ENCODE measurements at regions not wholly inside any gene's neighbourhood (a gene's known extent, or its start where the extent isn't known, plus 50 kb on each side); places are given as distances from the start of the nearest gene placed in this dataset.

- no peaks in the 10 kb centered on the region for H3K9me3 Mint-ChIP-seq
- no peaks in the 10 kb centered on the region for H3K4me1 Mint-ChIP-seq (ENCODE audit: low read depth)
- H3K27me3 Mint-ChIP-seq (ENCODE audit: low read depth) = peaks cover 3% of the 10 kb centered on the region
- no peak overlapping the region for H3K4me3 Mint-ChIP-seq
- no peaks in the 10 kb centered on the region for H3K36me3 Mint-ChIP-seq (ENCODE audit: low read depth)
- H3K27ac Mint-ChIP-seq = no peak overlapping the region
Measured at GRCh38 chr5:126338635-126339034, 84.6 kb upstream of the GRAMD2B start.

- Mint-ChIP-seq H3K27ac (no peak overlapping the region), H3K27me3 (ENCODE audit: low read depth) (peaks cover 7% of the 10 kb centered on the region), H3K4me1 (ENCODE audit: low read depth) (no peaks in the 10 kb centered on the region), H3K9me3 (no peaks in the 10 kb centered on the region), H3K36me3 (ENCODE audit: low read depth) (no peaks in the 10 kb centered on the region), H3K4me3 (no peak overlapping the region)
Measured at GRCh38 chr5:126339215-126339805, 83.9 kb upstream of the GRAMD2B start.

GRCh38 chr5:126341906-126342630, 81.1 kb upstream of the GRAMD2B start:
- no peaks in the 10 kb centered on the region for H3K4me1 Mint-ChIP-seq (ENCODE audit: low read depth)
- no peak overlapping the region for H3K27ac Mint-ChIP-seq
- H3K9me3 Mint-ChIP-seq = no peaks in the 10 kb centered on the region
- no peak overlapping the region for H3K4me3 Mint-ChIP-seq
- H3K36me3 Mint-ChIP-seq (ENCODE audit: low read depth) = no peaks in the 10 kb centered on the region
- peaks cover 16% of the 10 kb centered on the region for H3K27me3 Mint-ChIP-seq (ENCODE audit: low read depth)

- peaks cover 30% of the 10 kb centered on the region for H3K27me3 Mint-ChIP-seq (ENCODE audit: low read depth)
- H3K36me3 Mint-ChIP-seq (ENCODE audit: low read depth) = no peaks in the 10 kb centered on the region
- H3K27ac Mint-ChIP-seq = no peak overlapping the region
- no peak overlapping the region for H3K4me3 Mint-ChIP-seq
- H3K9me3 Mint-ChIP-seq = no peaks in the 10 kb centered on the region
- peaks cover 2% of the 10 kb centered on the region for H3K4me1 Mint-ChIP-seq (ENCODE audit: low read depth)
Measured at GRCh38 chr5:126348855-126349635, 74.2 kb upstream of the GRAMD2B start.

- Mint-ChIP-seq H3K27ac (no peak overlapping the region), H3K9me3 (no peaks in the 10 kb centered on the region), H3K4me1 (ENCODE audit: low read depth) (peaks cover 4% of the 10 kb centered on the region), H3K27me3 (ENCODE audit: low read depth) (peaks cover 19% of the 10 kb centered on the region), H3K36me3 (ENCODE audit: low read depth) (no peaks in the 10 kb centered on the region), H3K4me3 (no peak overlapping the region)
Measured at GRCh38 chr5:126351153-126351552, 72.1 kb upstream of the GRAMD2B start.

GRCh38 chr5:126354012-126354857, 69.0 kb upstream of the GRAMD2B start:
- Mint-ChIP-seq H3K27ac (no peak overlapping the region), H3K4me1 (ENCODE audit: low read depth) (peaks cover 4% of the 10 kb centered on the region), H3K36me3 (ENCODE audit: low read depth) (no peaks in the 10 kb centered on the region), H3K4me3 (no peak overlapping the region), H3K9me3 (no peaks in the 10 kb centered on the region), H3K27me3 (ENCODE audit: low read depth) (peaks cover 4% of the 10 kb centered on the region)

- Mint-ChIP-seq H3K4me3 (no peak overlapping the region), H3K27ac (no peak overlapping the region), H3K36me3 (ENCODE audit: low read depth) (no peaks in the 10 kb centered on the region), H3K27me3 (ENCODE audit: low read depth) (peaks cover 5% of the 10 kb centered on the region), H3K4me1 (ENCODE audit: low read depth) (peaks cover 4% of the 10 kb centered on the region), H3K9me3 (no peaks in the 10 kb centered on the region)
Measured at GRCh38 chr5:126354858-126355731, 68.1 kb upstream of the GRAMD2B start.

- no peak overlapping the region for H3K4me3 Mint-ChIP-seq
- H3K36me3 Mint-ChIP-seq (ENCODE audit: low read depth) = no peaks in the 10 kb centered on the region
- no peak overlapping the region for H3K27ac Mint-ChIP-seq
- H3K4me1 Mint-ChIP-seq (ENCODE audit: low read depth) = peaks cover 4% of the 10 kb centered on the region
- no peaks in the 10 kb centered on the region for H3K9me3 Mint-ChIP-seq
- peaks cover 5% of the 10 kb centered on the region for H3K27me3 Mint-ChIP-seq (ENCODE audit: low read depth)
Measured at GRCh38 chr5:126355940-126356339, 67.3 kb upstream of the GRAMD2B start.

- no peak overlapping the region for H3K27ac Mint-ChIP-seq
- H3K9me3 Mint-ChIP-seq = no peaks in the 10 kb centered on the region
- H3K27me3 Mint-ChIP-seq (ENCODE audit: low read depth) = peaks cover 5% of the 10 kb centered on the region
- H3K4me1 Mint-ChIP-seq (ENCODE audit: low read depth) = peaks cover 4% of the 10 kb centered on the region
- H3K36me3 Mint-ChIP-seq (ENCODE audit: low read depth) = no peaks in the 10 kb centered on the region
- no peak overlapping the region for H3K4me3 Mint-ChIP-seq
Measured at GRCh38 chr5:126357585-126358342, 65.4 kb upstream of the GRAMD2B start.

- Mint-ChIP-seq H3K27me3 (ENCODE audit: low read depth) (peaks cover 5% of the 10 kb centered on the region), H3K27ac (no peak overlapping the region), H3K36me3 (ENCODE audit: low read depth) (no peaks in the 10 kb centered on the region), H3K9me3 (no peaks in the 10 kb centered on the region), H3K4me1 (ENCODE audit: low read depth) (peaks cover 4% of the 10 kb centered on the region), H3K4me3 (no peak overlapping the region)
Measured at GRCh38 chr5:126358525-126358924, 64.7 kb upstream of the GRAMD2B start.

- peaks cover 5% of the 10 kb centered on the region for H3K27me3 Mint-ChIP-seq (ENCODE audit: low read depth)
- H3K36me3 Mint-ChIP-seq (ENCODE audit: low read depth) = no peaks in the 10 kb centered on the region
- H3K27ac Mint-ChIP-seq = no peak overlapping the region
- no peak overlapping the region for H3K4me3 Mint-ChIP-seq
- no peaks in the 10 kb centered on the region for H3K9me3 Mint-ChIP-seq
- no peaks in the 10 kb centered on the region for H3K4me1 Mint-ChIP-seq (ENCODE audit: low read depth)
Measured at GRCh38 chr5:126359884-126360283, 63.3 kb upstream of the GRAMD2B start.

- no peaks in the 10 kb centered on the region for H3K36me3 Mint-ChIP-seq (ENCODE audit: low read depth)
- peaks cover 5% of the 10 kb centered on the region for H3K27me3 Mint-ChIP-seq (ENCODE audit: low read depth)
- H3K9me3 Mint-ChIP-seq = no peaks in the 10 kb centered on the region
- H3K4me3 Mint-ChIP-seq = no peak overlapping the region
- no peaks in the 10 kb centered on the region for H3K4me1 Mint-ChIP-seq (ENCODE audit: low read depth)
- no peak overlapping the region for H3K27ac Mint-ChIP-seq
Measured at GRCh38 chr5:126360467-126360866, 62.7 kb upstream of the GRAMD2B start.

GRCh38 chr5:126363658-126364057, 59.6 kb upstream of the GRAMD2B start:
- Mint-ChIP-seq H3K4me3 (no peak overlapping the region), H3K9me3 (no peaks in the 10 kb centered on the region), H3K4me1 (ENCODE audit: low read depth) (no peaks in the 10 kb centered on the region), H3K27me3 (ENCODE audit: low read depth) (peaks cover 5% of the 10 kb centered on the region), H3K36me3 (ENCODE audit: low read depth) (no peaks in the 10 kb centered on the region), H3K27ac (no peak overlapping the region)
